Liver (tissue), 8 donors: ENCODE measurements at regions not wholly inside any gene's neighbourhood (a gene's known extent, or its start where the extent isn't known, plus 50 kb on each side); places are given as distances from the start of the nearest gene placed in this dataset.

Experiments used
- DNase-seq: peaks from one replicate; pipeline ENCODE4 v3.0.0-alpha.2; 2017; ENCODE audit warnings: low spot score
- H3K27ac ChIP-seq, 2 donors: one replicate each; pipeline ENCODE4 v1.7.0; 2013; ENCODE audit warnings: inconsistent platforms in 2 of 2, low read length in 2 of 2, control low read depth in 1 of 2, low read depth in 1 of 2, mild to moderate bottlenecking in 1 of 2
- H3K27me3 ChIP-seq, 4 donors: one replicate each; pipeline versions ENCODE4 v1.6.1 to v1.7.0; 2013; ENCODE audit warnings: low read length in 3 of 4, inconsistent platforms in 1 of 4, mild to moderate bottlenecking in 1 of 4, moderate library complexity in 1 of 4; ENCODE audit not compliant: control insufficient read depth in 4 of 4, insufficient read depth in 4 of 4
- H3K36me3 ChIP-seq, 4 donors: one replicate each; pipeline versions ENCODE4 v1.6.1 to v1.7.0; 2013; ENCODE audit warnings: low read length in 3 of 4, mild to moderate bottlenecking in 3 of 4, low read depth in 1 of 4, moderate library complexity in 1 of 4; ENCODE audit not compliant: control insufficient read depth in 4 of 4, insufficient read depth in 3 of 4
- H3K4me1 ChIP-seq, 4 donors: one replicate each; pipeline versions ENCODE4 v1.6.1 to v1.7.0; 2013; ENCODE audit warnings: low read length in 3 of 4, mild to moderate bottlenecking in 3 of 4, moderate library complexity in 1 of 4; ENCODE audit not compliant: control insufficient read depth in 4 of 4, insufficient read depth in 4 of 4
- H3K4me3 ChIP-seq, 3 donors: one replicate each; pipeline versions ENCODE4 v1.6.1 to v1.7.0; 2013; ENCODE audit warnings: low read length in 3 of 3, control low read depth in 1 of 3, low read depth in 1 of 3, mild to moderate bottlenecking in 1 of 3
- H3K9ac ChIP-seq, 2 donors: one replicate each; pipeline ENCODE4 v1.7.0; 2013; ENCODE audit warnings: low read length in 2 of 2, mild to moderate bottlenecking in 2 of 2, moderate library complexity in 2 of 2, control low read depth in 1 of 2, low read depth in 1 of 2
- H3K9me3 ChIP-seq, 4 donors: one replicate each; pipeline versions ENCODE4 v1.6.1 to v1.7.0; 2013; ENCODE audit warnings: low read length in 3 of 4; ENCODE audit not compliant: control insufficient read depth in 4 of 4
- EGR1 ChIP-seq, 2 donors: IDR thresholded peaks; 2 replicates each; pipeline ENCODE4 v1.6.1; 2016 to 2018; ENCODE audit warnings: antibody characterized with exemption in 2 of 2, low read depth in 2 of 2
- FOXA1 ChIP-seq: IDR thresholded peaks from 2 replicates; pipeline ENCODE4 v1.6.1; 2016; ENCODE audit warnings: antibody characterized with exemption
- FOXA2 ChIP-seq: IDR thresholded peaks from 2 replicates; pipeline ENCODE4 v1.6.1; 2016; ENCODE audit warnings: antibody characterized with exemption
- GABPA ChIP-seq, 2 donors: IDR thresholded peaks in 1 of 2; conservative IDR thresholded peaks in 1 of 2; 2 replicates each; pipeline ENCODE4 v1.6.1; 2016; ENCODE audit warnings: antibody characterized with exemption in 2 of 2, mild to moderate bottlenecking in 1 of 2, moderate library complexity in 1 of 2
- HNF4A ChIP-seq, 2 donors: conservative IDR thresholded peaks; 2 replicates each; pipeline ENCODE4 v1.6.1; 2016; ENCODE audit warnings: antibody characterized with exemption in 2 of 2, mild to moderate bottlenecking in 2 of 2
- HNF4G ChIP-seq: IDR thresholded peaks from 2 replicates; pipeline ENCODE4 v1.6.1; 2016; ENCODE audit warnings: antibody characterized with exemption
- JUND ChIP-seq, 2 donors: IDR thresholded peaks; 2 replicates each; pipeline ENCODE4 v1.6.1; 2016; ENCODE audit warnings: antibody characterized with exemption in 2 of 2
- NR2F2 ChIP-seq: IDR thresholded peaks from 2 replicates; pipeline ENCODE4 v1.6.1; 2016; ENCODE audit warnings: antibody characterized with exemption
- RAD21 ChIP-seq, 2 donors: IDR thresholded peaks; 2 replicates each; pipeline ENCODE4 v1.6.1; 2016; ENCODE audit warnings: antibody characterized with exemption in 2 of 2, mild to moderate bottlenecking in 2 of 2
- RXRA ChIP-seq, 2 donors: IDR thresholded peaks; 2 replicates each; pipeline ENCODE4 v1.6.1; 2017 to 2018; ENCODE audit warnings: antibody characterized with exemption in 2 of 2, mild to moderate bottlenecking in 1 of 2
- SP1 ChIP-seq: IDR thresholded peaks from 2 replicates; pipeline ENCODE4 v1.6.1; 2018; ENCODE audit warnings: antibody characterized with exemption, mild to moderate bottlenecking
- TAF1 ChIP-seq: conservative IDR thresholded peaks from 2 replicates; pipeline ENCODE4 v1.6.1; 2016; ENCODE audit warnings: antibody characterized with exemption, mild to moderate bottlenecking
- YY1 ChIP-seq: IDR thresholded peaks from 2 replicates; pipeline ENCODE4 v1.6.1; 2016; ENCODE audit warnings: antibody characterized with exemption, mild to moderate bottlenecking
- WGBS: extraction: QIAGEN DNeasy Blood & Tissue Kit; methylation state at CpG from one replicate; pipeline ENCODE4 v1.1.7; 2013; 5-methylcytosine and 5-hydroxymethylcytosine counted together
- TF ChIP-seq, protein P1 (sequence below): IDR thresholded peaks from 2 replicates; pipeline ENCODE4 v1.6.1; 2016; ENCODE audit warnings: antibody characterized with exemption
- TF ChIP-seq, protein P2 (sequence below): IDR thresholded peaks from 2 replicates; pipeline ENCODE4 v1.6.1; 2016; ENCODE audit warnings: antibody characterized with exemption
- TF ChIP-seq, protein P3 (sequence below): IDR thresholded peaks from 2 replicates; pipeline ENCODE4 v1.6.1; 2016; ENCODE audit warnings: antibody characterized with exemption
- TF ChIP-seq, protein P4 (sequence below): IDR thresholded peaks from 2 replicates; pipeline ENCODE4 v1.6.1; 2016; ENCODE audit warnings: antibody characterized with exemption, mild to moderate bottlenecking
- TF ChIP-seq, protein P5 (sequence below): fragments of 150-350 bp; IDR thresholded peaks from 2 replicates; pipeline ENCODE4 v1.5.1; 2017; ENCODE audit warnings: improper control_type of control experiment, low read depth, low read length; ENCODE audit not compliant: missing input control
- donor health status: healthy.
- donor health status: healthy.
- donor health status: healthy.
- donor health status: healthy.
- donor health status: healthy.

DNA sequence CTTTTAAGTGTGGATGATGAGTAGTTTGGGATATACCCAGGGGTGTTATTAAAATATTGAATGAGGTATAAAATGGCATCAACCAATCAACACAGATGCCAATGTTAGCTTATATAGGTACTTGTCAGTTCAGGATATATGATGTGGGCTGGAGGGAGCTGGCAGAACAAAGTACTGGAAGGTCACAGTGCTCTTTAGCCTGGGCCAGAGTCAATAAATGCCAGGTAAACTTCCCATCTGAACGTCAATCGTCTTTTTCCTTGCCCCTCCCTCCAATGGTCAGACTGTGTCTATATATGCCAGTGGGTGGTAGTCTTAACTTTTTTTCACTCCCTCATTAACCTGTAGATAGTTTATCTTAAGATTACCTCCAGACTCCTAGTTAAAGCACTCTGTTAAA lies 140.8 kb upstream of the RBMS1 start:
- H3K9ac ChIP-seq: no peak overlapping the region
- no peak overlapping the region for H3K4me3 ChIP-seq
- 34% methylated on average over 2 of the region's 2 CpGs for WGBS
- no peaks in the 10 kb centered on the region for H3K27me3 ChIP-seq
- H3K36me3 ChIP-seq: no peaks in the 10 kb centered on the region
- TF ChIP-seq YY1 (no peak), EGR1 (IDR thresholded peaks at IDR 0.05; ENCODE audit: low read depth in 2 of 2) (no peak), NR2F2 (no peak), HNF4G (no peak), TAF1 (no peak), RXRA (IDR thresholded peaks at IDR 0.05) (no peak), SP1 (no peak), FOXA2 (no peak), HNF4A (conservative IDR thresholded peaks at IDR 0.05) (no peak)
- TF ChIP-seq, protein P1, sequence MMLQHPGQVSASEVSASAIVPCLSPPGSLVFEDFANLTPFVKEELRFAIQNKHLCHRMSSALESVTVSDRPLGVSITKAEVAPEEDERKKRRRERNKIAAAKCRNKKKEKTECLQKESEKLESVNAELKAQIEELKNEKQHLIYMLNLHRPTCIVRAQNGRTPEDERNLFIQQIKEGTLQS: no peak
- TF ChIP-seq, protein P2, sequence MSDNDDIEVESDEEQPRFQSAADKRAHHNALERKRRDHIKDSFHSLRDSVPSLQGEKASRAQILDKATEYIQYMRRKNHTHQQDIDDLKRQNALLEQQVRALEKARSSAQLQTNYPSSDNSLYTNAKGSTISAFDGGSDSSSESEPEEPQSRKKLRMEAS: no peak
- DNase-seq: no peak
- H3K4me1 ChIP-seq: no peaks in the 10 kb centered on the region
- peaks cover 0 to 8% (median 0%) of the 10 kb centered on the region in 4 donors for H3K9me3 ChIP-seq
- no peak overlapping the region for H3K27ac ChIP-seq

DNA sequence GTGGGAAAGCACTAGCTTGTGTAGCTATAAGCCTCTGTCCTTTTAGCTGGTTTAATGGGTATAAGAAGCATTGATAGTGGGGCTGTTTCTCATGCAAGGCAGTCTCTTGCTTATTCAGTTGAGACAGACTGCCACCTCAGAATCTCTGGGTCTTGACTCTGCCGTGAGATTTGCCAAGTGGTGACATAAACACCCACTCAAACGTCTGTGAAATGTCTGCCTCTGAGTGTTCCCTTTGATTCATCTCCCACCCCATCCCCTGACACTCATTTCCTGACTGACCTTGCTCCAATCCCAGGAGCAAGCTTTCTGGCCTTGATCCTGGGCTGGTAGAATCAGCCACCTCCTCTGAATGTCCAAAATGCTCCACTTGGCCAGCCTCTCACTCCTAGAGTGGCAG lies 141.9 kb upstream of the RBMS1 start:
- H3K36me3 ChIP-seq: no peaks in the 10 kb centered on the region
- H3K4me3 ChIP-seq: no peak overlapping the region
- H3K9ac ChIP-seq: no peak overlapping the region
- no peak overlapping the region for H3K27ac ChIP-seq
- H3K4me1 ChIP-seq: no peaks in the 10 kb centered on the region
- no peaks in the 10 kb centered on the region for H3K27me3 ChIP-seq
- 38% methylated on average over 2 of the region's 2 CpGs for WGBS
- TF ChIP-seq RAD21 (IDR thresholded peaks at IDR 0.05) (no peak), EGR1 (IDR thresholded peaks at IDR 0.05; ENCODE audit: low read depth in 2 of 2) (no peak), RXRA (IDR thresholded peaks at IDR 0.05) (no peak), FOXA2 (no peak), FOXA1 (no peak), GABPA (IDR thresholded peaks at IDR 0.05 in 1 of 2, conservative IDR thresholded peaks at IDR 0.05 in 1 of 2) (no peak), HNF4G (no peak), JUND (IDR thresholded peaks at IDR 0.05) (no peak), SP1 (no peak), TAF1 (no peak), NR2F2 (no peak)
- TF ChIP-seq, protein P3, sequence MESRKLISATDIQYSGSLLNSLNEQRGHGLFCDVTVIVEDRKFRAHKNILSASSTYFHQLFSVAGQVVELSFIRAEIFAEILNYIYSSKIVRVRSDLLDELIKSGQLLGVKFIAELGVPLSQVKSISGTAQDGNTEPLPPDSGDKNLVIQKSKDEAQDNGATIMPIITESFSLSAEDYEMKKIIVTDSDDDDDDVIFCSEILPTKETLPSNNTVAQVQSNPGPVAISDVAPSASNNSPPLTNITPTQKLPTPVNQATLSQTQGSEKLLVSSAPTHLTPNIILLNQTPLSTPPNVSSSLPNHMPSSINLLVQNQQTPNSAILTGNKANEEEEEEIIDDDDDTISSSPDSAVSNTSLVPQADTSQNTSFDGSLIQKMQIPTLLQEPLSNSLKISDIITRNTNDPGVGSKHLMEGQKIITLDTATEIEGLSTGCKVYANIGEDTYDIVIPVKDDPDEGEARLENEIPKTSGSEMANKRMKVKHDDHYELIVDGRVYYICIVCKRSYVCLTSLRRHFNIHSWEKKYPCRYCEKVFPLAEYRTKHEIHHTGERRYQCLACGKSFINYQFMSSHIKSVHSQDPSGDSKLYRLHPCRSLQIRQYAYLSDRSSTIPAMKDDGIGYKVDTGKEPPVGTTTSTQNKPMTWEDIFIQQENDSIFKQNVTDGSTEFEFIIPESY: no peak
- TF ChIP-seq, protein P2: no peak
- TF ChIP-seq, protein P4, sequence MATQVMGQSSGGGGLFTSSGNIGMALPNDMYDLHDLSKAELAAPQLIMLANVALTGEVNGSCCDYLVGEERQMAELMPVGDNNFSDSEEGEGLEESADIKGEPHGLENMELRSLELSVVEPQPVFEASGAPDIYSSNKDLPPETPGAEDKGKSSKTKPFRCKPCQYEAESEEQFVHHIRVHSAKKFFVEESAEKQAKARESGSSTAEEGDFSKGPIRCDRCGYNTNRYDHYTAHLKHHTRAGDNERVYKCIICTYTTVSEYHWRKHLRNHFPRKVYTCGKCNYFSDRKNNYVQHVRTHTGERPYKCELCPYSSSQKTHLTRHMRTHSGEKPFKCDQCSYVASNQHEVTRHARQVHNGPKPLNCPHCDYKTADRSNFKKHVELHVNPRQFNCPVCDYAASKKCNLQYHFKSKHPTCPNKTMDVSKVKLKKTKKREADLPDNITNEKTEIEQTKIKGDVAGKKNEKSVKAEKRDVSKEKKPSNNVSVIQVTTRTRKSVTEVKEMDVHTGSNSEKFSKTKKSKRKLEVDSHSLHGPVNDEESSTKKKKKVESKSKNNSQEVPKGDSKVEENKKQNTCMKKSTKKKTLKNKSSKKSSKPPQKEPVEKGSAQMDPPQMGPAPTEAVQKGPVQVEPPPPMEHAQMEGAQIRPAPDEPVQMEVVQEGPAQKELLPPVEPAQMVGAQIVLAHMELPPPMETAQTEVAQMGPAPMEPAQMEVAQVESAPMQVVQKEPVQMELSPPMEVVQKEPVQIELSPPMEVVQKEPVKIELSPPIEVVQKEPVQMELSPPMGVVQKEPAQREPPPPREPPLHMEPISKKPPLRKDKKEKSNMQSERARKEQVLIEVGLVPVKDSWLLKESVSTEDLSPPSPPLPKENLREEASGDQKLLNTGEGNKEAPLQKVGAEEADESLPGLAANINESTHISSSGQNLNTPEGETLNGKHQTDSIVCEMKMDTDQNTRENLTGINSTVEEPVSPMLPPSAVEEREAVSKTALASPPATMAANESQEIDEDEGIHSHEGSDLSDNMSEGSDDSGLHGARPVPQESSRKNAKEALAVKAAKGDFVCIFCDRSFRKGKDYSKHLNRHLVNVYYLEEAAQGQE: no peak
- TF ChIP-seq, protein P5, sequence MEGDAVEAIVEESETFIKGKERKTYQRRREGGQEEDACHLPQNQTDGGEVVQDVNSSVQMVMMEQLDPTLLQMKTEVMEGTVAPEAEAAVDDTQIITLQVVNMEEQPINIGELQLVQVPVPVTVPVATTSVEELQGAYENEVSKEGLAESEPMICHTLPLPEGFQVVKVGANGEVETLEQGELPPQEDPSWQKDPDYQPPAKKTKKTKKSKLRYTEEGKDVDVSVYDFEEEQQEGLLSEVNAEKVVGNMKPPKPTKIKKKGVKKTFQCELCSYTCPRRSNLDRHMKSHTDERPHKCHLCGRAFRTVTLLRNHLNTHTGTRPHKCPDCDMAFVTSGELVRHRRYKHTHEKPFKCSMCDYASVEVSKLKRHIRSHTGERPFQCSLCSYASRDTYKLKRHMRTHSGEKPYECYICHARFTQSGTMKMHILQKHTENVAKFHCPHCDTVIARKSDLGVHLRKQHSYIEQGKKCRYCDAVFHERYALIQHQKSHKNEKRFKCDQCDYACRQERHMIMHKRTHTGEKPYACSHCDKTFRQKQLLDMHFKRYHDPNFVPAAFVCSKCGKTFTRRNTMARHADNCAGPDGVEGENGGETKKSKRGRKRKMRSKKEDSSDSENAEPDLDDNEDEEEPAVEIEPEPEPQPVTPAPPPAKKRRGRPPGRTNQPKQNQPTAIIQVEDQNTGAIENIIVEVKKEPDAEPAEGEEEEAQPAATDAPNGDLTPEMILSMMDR: no peak
- TF ChIP-seq, protein P1: no peak
- H3K9me3 ChIP-seq: peaks cover 0 to 19% (median 2%) of the 10 kb centered on the region in 4 donors
- no peak for DNase-seq
